ENCODE measurements at regions not wholly inside any gene's neighbourhood (a gene's known extent, or its start where the extent isn't known, plus 50 kb on each side); places are given as distances from the start of the nearest gene placed in this dataset.

GRCh38 chr6:90872981-90873380, 286.1 kb upstream of the MAP3K7 start:
- WGBS, 2 donors, result 61 to 72% methylated on average over 8 of the region's 8 CpGs
- no peak for DNase-seq (ENCODE audit: low spot score in 2 of 2)
- H3K4me3 ChIP-seq (ENCODE audit: low read depth, poor library complexity, severe bottlenecking), result no peak overlapping the region
- TF ChIP-seq CTCF (IDR thresholded peaks at IDR 0.05) (no peak), POLR2A (IDR thresholded peaks at IDR 0.05) (no peak)
- intact Hi-C loops (cut with DNase I; ENCODE audit: low total_unique reads), result no loop called here

- no peak for DNase-seq (ENCODE audit: low spot score in 2 of 2)
- H3K4me3 ChIP-seq (ENCODE audit: low read depth, poor library complexity, severe bottlenecking), result no peak overlapping the region
- intact Hi-C loops (cut with DNase I; ENCODE audit: low total_unique reads), result no loop called here
- WGBS, 2 donors, result 74 to 85% methylated on average over 1 of the region's 1 CpG
- TF ChIP-seq CTCF (IDR thresholded peaks at IDR 0.05) (no peak), POLR2A (IDR thresholded peaks at IDR 0.05) (no peak)
Observed at GRCh38 chr6:90870561-90870960, 283.7 kb upstream of the MAP3K7 start.

GRCh38 chr6:90868656-90869055, 281.8 kb upstream of the MAP3K7 start:
- H3K4me3 ChIP-seq (ENCODE audit: low read depth, poor library complexity, severe bottlenecking), result no peak overlapping the region
- no peak for DNase-seq (ENCODE audit: low spot score in 2 of 2)
- intact Hi-C loops (cut with DNase I; ENCODE audit: low total_unique reads), result no loop called here
- WGBS, 2 donors, result 81 to 87% methylated on average over 2 of the region's 2 CpGs
- TF ChIP-seq CTCF (IDR thresholded peaks at IDR 0.05) (no peak), POLR2A (IDR thresholded peaks at IDR 0.05) (no peak)

- no peak for TF ChIP-seq CTCF (IDR thresholded peaks at IDR 0.05)
- TF ChIP-seq POLR2A (IDR thresholded peaks at IDR 0.05), result no peak
- DNase-seq (ENCODE audit: low spot score in 2 of 2), result no peak
- H3K4me3 ChIP-seq (ENCODE audit: low read depth, poor library complexity, severe bottlenecking), result no peak overlapping the region
- intact Hi-C loops (cut with DNase I; ENCODE audit: low total_unique reads), result no loop called here
- 96 to 100% methylated on average over 1 of the region's 1 CpG for WGBS, 2 donors
Observed at GRCh38 chr6:90868256-90868655, 281.4 kb upstream of the MAP3K7 start.

GRCh38 chr6:90865513-90865912, 278.6 kb upstream of the MAP3K7 start:
- 89 to 94% methylated on average over 3 of the region's 3 CpGs for WGBS, 2 donors
- TF ChIP-seq POLR2A (IDR thresholded peaks at IDR 0.05) (no peak), CTCF (IDR thresholded peaks at IDR 0.05) (no peak)
- no peak overlapping the region for H3K4me3 ChIP-seq (ENCODE audit: low read depth, poor library complexity, severe bottlenecking)
- no peak for DNase-seq (ENCODE audit: low spot score in 2 of 2)
- intact Hi-C loops (cut with DNase I; ENCODE audit: low total_unique reads), result no loop called here

- no peak overlapping the region for H3K4me3 ChIP-seq (ENCODE audit: low read depth, poor library complexity, severe bottlenecking)
- intact Hi-C loops (cut with DNase I; ENCODE audit: low total_unique reads), result no loop called here
- TF ChIP-seq POLR2A (IDR thresholded peaks at IDR 0.05) (no peak), CTCF (IDR thresholded peaks at IDR 0.05) (no peak)
- no peak for DNase-seq (ENCODE audit: low spot score in 2 of 2)
- 89 to 97% methylated on average over 1 of the region's 1 CpG for WGBS, 2 donors
Observed at GRCh38 chr6:90863043-90863442, 276.2 kb upstream of the MAP3K7 start.
